KBM-7 (cell line): ENCODE measurements at regions not wholly inside any gene's neighbourhood (a gene's known extent, or its start where the extent isn't known, plus 50 kb on each side); places are given as distances from the start of the nearest gene placed in this dataset.
"Not testable (repeated sequence)": the region's sequence is repeated elsewhere in the genome, so short reads cannot be mapped to it uniquely, and the experiment has no call there.

Experiments used
- DNase-seq: peaks from one replicate; pipeline ENCODE4 v3.0.0-alpha.2; 2015
- in situ Hi-C: fragments of 300-500 bp; cut with MboI; formaldehyde crosslinking; loops from 2 replicates; pipeline ENCODE4 v1.14.3; 2020; ENCODE audit warnings: low sequenced_read_pairs, low pct_unique_long_range_greater_than_20kb, mixed read lengths

GRCh38 chrX:125493004-125493403 is 173.3 kb downstream of the TEX13C start:
- in situ Hi-C loops, result not testable (repeated sequence)
- peak; percentile 25 for DNase-seq

GRCh38 chrX:125497667-125498066 is 178.0 kb downstream of the TEX13C start:
- no peak for DNase-seq
- in situ Hi-C loops, result no loop called here

GRCh38 chrX:125503769-125504168 is 184.1 kb downstream of the TEX13C start:
- in situ Hi-C loops, result no loop called here
- no peak for DNase-seq

- no peak for DNase-seq
- in situ Hi-C loops, result no loop called here
These were observed 185.5 kb downstream of the TEX13C start for GRCh38 chrX:125505207-125505606.

- in situ Hi-C loops, result no loop called here
- DNase-seq, result no peak
These were observed 187.4 kb downstream of the TEX13C start for GRCh38 chrX:125507119-125507518.

GRCh38 chrX:125520029-125520428 is 200.4 kb downstream of the TEX13C start:
- in situ Hi-C loops, result no loop called here
- DNase-seq, result no peak

GRCh38 chrX:125522752-125523151 is 203.1 kb downstream of the TEX13C start:
- in situ Hi-C loops, result no loop called here
- no peak for DNase-seq

- DNase-seq, result no peak
- in situ Hi-C loops, result no loop called here
These were observed 212.9 kb downstream of the TEX13C start for GRCh38 chrX:125532411-125533089.

- in situ Hi-C loops, result no loop called here
- DNase-seq, result no peak
These were observed 213.7 kb downstream of the TEX13C start for GRCh38 chrX:125533352-125533751.

GRCh38 chrX:125544031-125544660 is 224.5 kb downstream of the TEX13C start:
- no peak for DNase-seq
- in situ Hi-C loops, result no loop called here

- in situ Hi-C loops, result no loop called here
- no peak for DNase-seq
These were observed 225.2 kb downstream of the TEX13C start for GRCh38 chrX:125544856-125545255.

- DNase-seq, result no peak
- in situ Hi-C loops, result no loop called here
These were observed 257.8 kb downstream of the TEX13C start for GRCh38 chrX:125577479-125577878.

- DNase-seq, result no peak
- in situ Hi-C loops, result no loop called here
These were observed 284.8 kb downstream of the TEX13C start for GRCh38 chrX:125604448-125604847.

GRCh38 chrX:125605145-125605544 is 285.5 kb downstream of the TEX13C start:
- in situ Hi-C loops, result no loop called here
- DNase-seq, result no peak

GRCh38 chrX:125614591-125615343 is 295.1 kb downstream of the TEX13C start:
- in situ Hi-C loops, DNase-seq: not testable (repeated sequence)

- DNase-seq, result no peak
- in situ Hi-C loops, result no loop called here
These were observed 301.3 kb downstream of the TEX13C start for GRCh38 chrX:125620715-125621587.

- in situ Hi-C loops, result no loop called here
- DNase-seq, result no peak
These were observed 301.9 kb downstream of the TEX13C start for GRCh38 chrX:125621588-125621927.

GRCh38 chrX:125622899-125623298 is 303.2 kb downstream of the TEX13C start:
- no peak for DNase-seq
- in situ Hi-C loops, result no loop called here

- DNase-seq, result no peak
- in situ Hi-C loops, result no loop called here
These were observed 308.0 kb downstream of the TEX13C start for GRCh38 chrX:125627676-125628075.

- in situ Hi-C loops, result no loop called here
- DNase-seq, result no peak
These were observed 308.8 kb downstream of the TEX13C start for GRCh38 chrX:125628435-125628834.
